ENCODE measurements at regions not wholly inside any gene's neighbourhood (a gene's known extent, or its start where the extent isn't known, plus 50 kb on each side); places are given as distances from the start of the nearest gene placed in this dataset.

DNA sequence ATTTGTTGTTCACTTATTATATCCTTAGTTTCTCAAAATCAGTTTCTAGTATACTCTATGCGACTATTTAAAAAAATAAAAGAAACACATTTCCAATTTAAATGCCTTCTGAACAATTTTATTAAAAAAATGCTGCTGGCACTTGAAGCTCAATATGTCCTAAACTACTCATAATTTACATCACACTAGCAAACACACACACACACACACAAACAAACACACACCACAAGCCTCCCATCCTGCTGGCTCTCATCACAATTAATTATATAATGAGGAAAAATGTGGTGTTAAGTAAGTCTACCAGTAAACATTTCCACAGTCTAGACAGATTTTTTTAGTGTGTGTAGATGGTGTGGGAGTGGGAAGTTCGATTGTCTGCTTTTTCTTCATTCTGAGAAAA, 350.3 kb downstream of the AASDHPPT start (continued):
- TF ChIP-seq SREBF2 (CRISPR knock-in tag; IDR thresholded peaks at IDR 0.05) (no peak), ZNF263 (CRISPR knock-in tag; IDR thresholded peaks at IDR 0.05; ENCODE audit: borderline replicate concordance) (no peak), ZNF311 (CRISPR knock-in tag; IDR thresholded peaks at IDR 0.05) (no peak), ZNF583 (CRISPR knock-in tag; IDR thresholded peaks at IDR 0.05) (no peak), FOXK2 (conservative IDR thresholded peaks at IDR 0.05 in 1 of 2, IDR thresholded peaks at IDR 0.05 in 1 of 2; ENCODE audit: low read depth in 2 of 2) (no peak), ADNP (tag; IDR thresholded peaks at IDR 0.05) (no peak), ZNF780A (CRISPR knock-in tag; IDR thresholded peaks at IDR 0.05) (no peak), GABPB1 (CRISPR knock-in tag; IDR thresholded peaks at IDR 0.05) (no peak), POLR2AphosphoS5 (IDR thresholded peaks at IDR 0.05; ENCODE audit: control insufficient read depth, insufficient read depth, low read depth, low read length) (no peak)
- TF ChIP-seq, protein P1, sequence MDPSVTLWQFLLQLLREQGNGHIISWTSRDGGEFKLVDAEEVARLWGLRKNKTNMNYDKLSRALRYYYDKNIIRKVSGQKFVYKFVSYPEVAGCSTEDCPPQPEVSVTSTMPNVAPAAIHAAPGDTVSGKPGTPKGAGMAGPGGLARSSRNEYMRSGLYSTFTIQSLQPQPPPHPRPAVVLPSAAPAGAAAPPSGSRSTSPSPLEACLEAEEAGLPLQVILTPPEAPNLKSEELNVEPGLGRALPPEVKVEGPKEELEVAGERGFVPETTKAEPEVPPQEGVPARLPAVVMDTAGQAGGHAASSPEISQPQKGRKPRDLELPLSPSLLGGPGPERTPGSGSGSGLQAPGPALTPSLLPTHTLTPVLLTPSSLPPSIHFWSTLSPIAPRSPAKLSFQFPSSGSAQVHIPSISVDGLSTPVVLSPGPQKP (CRISPR knock-in tag; IDR thresholded peaks at IDR 0.05), result no peak

- WGBS (ENCODE audit: insufficient coverage, low coverage, missing lambda C conversion rate), result 0% methylated on average over 1 of the region's 1 CpG
- TF ChIP-seq CUX1 (CRISPR knock-in tag; IDR thresholded peaks at IDR 0.05), result no peak
- no peak for TF ChIP-seq PHF8 (IDR thresholded peaks at IDR 0.05; ENCODE audit: borderline replicate concordance, low read length)
- no peak for TF ChIP-seq SRSF3 (IDR thresholded peaks at IDR 0.05; ENCODE audit: insufficient read depth, low read length)
- TF ChIP-seq, protein P2, sequence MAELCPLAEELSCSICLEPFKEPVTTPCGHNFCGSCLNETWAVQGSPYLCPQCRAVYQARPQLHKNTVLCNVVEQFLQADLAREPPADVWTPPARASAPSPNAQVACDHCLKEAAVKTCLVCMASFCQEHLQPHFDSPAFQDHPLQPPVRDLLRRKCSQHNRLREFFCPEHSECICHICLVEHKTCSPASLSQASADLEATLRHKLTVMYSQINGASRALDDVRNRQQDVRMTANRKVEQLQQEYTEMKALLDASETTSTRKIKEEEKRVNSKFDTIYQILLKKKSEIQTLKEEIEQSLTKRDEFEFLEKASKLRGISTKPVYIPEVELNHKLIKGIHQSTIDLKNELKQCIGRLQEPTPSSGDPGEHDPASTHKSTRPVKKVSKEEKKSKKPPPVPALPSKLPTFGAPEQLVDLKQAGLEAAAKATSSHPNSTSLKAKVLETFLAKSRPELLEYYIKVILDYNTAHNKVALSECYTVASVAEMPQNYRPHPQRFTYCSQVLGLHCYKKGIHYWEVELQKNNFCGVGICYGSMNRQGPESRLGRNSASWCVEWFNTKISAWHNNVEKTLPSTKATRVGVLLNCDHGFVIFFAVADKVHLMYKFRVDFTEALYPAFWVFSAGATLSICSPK (IDR thresholded peaks at IDR 0.05; ENCODE audit: borderline replicate concordance), result no peak
Measured at GRCh38 chr11:106442032-106442431, 364.6 kb downstream of the AASDHPPT start.

More at GRCh38 chr11:106442032-106442431, 364.6 kb downstream of the AASDHPPT start:
- in situ Hi-C loops (cut with MboI), result no loop called here
- CTCF ChIA-PET (ENCODE audit: low intra/inter-chr PET ratio), result interaction anchor here (0.6 kb wide), 1 partner anchor 32 kb away, joined by 3 read pairs; no protein-coding TSS in a partner anchor
- Histone ChIP-seq H4K20me1 (replicated peaks; ENCODE audit: control insufficient read depth, insufficient read depth, low read length) (no peaks in the 10 kb centered on the region), H2AFZ (ENCODE audit: low read depth, low read length) (no peak overlapping the region), H3K27me3 (ENCODE audit: control insufficient read depth in 2 of 2, insufficient read depth in 2 of 2, low read length in 2 of 2) (no peaks in the 10 kb centered on the region), H3K9ac (ENCODE audit: insufficient read depth in 1 of 2, low read depth in 2 of 2, low read length in 2 of 2) (no peak overlapping the region), H3K9me3 (replicated peaks; ENCODE audit: control insufficient read depth, insufficient read depth, low read depth, low read length) (no peaks in the 10 kb centered on the region; the same call in 1 of the 2 replicates), H3K9me1 (ENCODE audit: control insufficient read depth, insufficient read depth, low read length) (no peaks in the 10 kb centered on the region), H3K36me3 (ENCODE audit: control insufficient read depth, insufficient read depth, low read length) (no peaks in the 10 kb centered on the region), H3K4me3 (no peak overlapping the region), H3K4me2 (ENCODE audit: insufficient read depth, low read length) (no peak overlapping the region), H3K79me2 (ENCODE audit: control insufficient read depth, insufficient read depth, low read length) (no peaks in the 10 kb centered on the region), H3K27ac (ENCODE audit: extremely low read depth, low read depth, low read length) (no peak overlapping the region), H3K4me1 (replicated peaks in 1 of 2; ENCODE audit: control insufficient read depth in 2 of 2, insufficient read depth in 2 of 2, low read length in 2 of 2) (no peaks in the 10 kb centered on the region)
- ATAC-seq (no peak), FAIRE-seq (no peak), DNase-seq (ENCODE audit: extremely low read depth in 1 of 4, low spot score in 3 of 4) (no peak)
- POLR2A ChIA-PET, result no interaction called here
- no TSS peak for BruUV-seq (replicated peaks)
- intact Hi-C loops (cut with micrococcal nuclease), result no loop called here

Measured in K562 (cell line).